Astrocyte (in vitro differentiated cells and primary cell): ENCODE measurements at regions not wholly inside any gene's neighbourhood (a gene's known extent, or its start where the extent isn't known, plus 50 kb on each side); places are given as distances from the start of the nearest gene placed in this dataset.

Experiments used
- EZH2 ChIP-seq: IDR thresholded peaks from 2 replicates; pipeline ENCODE4 v1.6.1; 2012; ENCODE audit warnings: mild to moderate bottlenecking, low read length, inconsistent platforms; ENCODE audit not compliant: insufficient read depth
- TF ChIP-seq, protein P1 (sequence below): IDR thresholded peaks from 2 replicates; pipeline ENCODE4 v1.5.1; 2011; ENCODE audit warnings: low read depth, mild to moderate bottlenecking, inconsistent platforms, low read length, moderate library complexity; ENCODE audit not compliant: insufficient read depth

DNA sequence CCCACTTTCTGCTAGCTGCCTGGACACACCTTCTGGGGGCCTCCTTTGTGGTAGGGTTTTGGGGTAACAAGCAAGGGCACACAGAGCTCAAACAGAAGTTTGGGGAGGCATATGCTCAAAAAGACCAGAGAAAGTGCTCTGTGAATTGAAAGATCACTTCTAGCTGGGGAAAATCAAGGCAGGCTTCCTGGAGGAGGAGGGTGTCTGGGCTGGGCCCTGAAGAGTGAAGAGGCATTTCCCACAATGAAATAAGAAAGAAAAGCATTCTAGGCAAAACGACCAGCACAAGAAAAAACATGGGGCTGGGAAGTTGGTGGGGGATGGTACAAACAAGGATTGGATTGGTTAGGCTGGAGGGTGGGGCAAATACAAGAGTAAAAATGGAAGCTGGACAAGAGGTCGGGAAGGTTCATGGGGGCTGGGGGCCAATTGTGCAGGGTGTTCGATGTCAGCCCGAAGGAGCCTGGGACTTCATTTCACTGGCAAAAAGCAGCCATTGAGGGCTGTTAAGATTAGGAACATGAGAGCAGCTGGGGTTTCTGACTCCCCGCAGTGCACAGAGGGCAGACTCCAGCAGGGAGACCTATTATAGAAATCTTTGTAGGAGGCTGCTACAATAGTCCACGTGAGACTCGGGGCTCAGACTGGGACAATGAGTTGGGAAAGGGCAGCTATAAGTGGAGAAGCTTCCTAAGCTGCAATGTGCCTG lies 51.5 kb upstream of the CMKLR1 start:
- TF ChIP-seq, protein P1, sequence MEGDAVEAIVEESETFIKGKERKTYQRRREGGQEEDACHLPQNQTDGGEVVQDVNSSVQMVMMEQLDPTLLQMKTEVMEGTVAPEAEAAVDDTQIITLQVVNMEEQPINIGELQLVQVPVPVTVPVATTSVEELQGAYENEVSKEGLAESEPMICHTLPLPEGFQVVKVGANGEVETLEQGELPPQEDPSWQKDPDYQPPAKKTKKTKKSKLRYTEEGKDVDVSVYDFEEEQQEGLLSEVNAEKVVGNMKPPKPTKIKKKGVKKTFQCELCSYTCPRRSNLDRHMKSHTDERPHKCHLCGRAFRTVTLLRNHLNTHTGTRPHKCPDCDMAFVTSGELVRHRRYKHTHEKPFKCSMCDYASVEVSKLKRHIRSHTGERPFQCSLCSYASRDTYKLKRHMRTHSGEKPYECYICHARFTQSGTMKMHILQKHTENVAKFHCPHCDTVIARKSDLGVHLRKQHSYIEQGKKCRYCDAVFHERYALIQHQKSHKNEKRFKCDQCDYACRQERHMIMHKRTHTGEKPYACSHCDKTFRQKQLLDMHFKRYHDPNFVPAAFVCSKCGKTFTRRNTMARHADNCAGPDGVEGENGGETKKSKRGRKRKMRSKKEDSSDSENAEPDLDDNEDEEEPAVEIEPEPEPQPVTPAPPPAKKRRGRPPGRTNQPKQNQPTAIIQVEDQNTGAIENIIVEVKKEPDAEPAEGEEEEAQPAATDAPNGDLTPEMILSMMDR = no peak
- no peak for TF ChIP-seq EZH2
